Fibroblast of pulmonary artery (primary cell): ENCODE measurements at regions not wholly inside any gene's neighbourhood (a gene's known extent, or its start where the extent isn't known, plus 50 kb on each side); places are given as distances from the start of the nearest gene placed in this dataset.

Experiments used
- DNase-seq: peaks from one replicate; pipeline ENCODE4 v3.0.0-alpha.2; 2010; ENCODE audit warnings: low read depth
- H3K4me3 ChIP-seq: replicated peaks from 2 replicates; pipeline ENCODE4 v1.5.1; 2011; ENCODE audit warnings: low read depth, mild to moderate bottlenecking, control low read depth, low read length, moderate library complexity
- TF ChIP-seq, protein P1 (sequence below): IDR thresholded peaks from 2 replicates; pipeline ENCODE4 v1.5.1; 2011; ENCODE audit warnings: mild to moderate bottlenecking, control low read depth, low read length, inconsistent platforms; ENCODE audit errors: missing control alignments

GRCh38 chr3:106454497-106454896 lies 585.7 kb upstream of the CBLB start:
- no peak overlapping the region for H3K4me3 ChIP-seq
- DNase-seq: no peak
- TF ChIP-seq, protein P1, sequence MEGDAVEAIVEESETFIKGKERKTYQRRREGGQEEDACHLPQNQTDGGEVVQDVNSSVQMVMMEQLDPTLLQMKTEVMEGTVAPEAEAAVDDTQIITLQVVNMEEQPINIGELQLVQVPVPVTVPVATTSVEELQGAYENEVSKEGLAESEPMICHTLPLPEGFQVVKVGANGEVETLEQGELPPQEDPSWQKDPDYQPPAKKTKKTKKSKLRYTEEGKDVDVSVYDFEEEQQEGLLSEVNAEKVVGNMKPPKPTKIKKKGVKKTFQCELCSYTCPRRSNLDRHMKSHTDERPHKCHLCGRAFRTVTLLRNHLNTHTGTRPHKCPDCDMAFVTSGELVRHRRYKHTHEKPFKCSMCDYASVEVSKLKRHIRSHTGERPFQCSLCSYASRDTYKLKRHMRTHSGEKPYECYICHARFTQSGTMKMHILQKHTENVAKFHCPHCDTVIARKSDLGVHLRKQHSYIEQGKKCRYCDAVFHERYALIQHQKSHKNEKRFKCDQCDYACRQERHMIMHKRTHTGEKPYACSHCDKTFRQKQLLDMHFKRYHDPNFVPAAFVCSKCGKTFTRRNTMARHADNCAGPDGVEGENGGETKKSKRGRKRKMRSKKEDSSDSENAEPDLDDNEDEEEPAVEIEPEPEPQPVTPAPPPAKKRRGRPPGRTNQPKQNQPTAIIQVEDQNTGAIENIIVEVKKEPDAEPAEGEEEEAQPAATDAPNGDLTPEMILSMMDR: no peak

GRCh38 chr3:106457281-106458180 lies 588.7 kb upstream of the CBLB start:
- no peak overlapping the region for H3K4me3 ChIP-seq
- DNase-seq: peak; percentile 76
- TF ChIP-seq, protein P1: no peak

GRCh38 chr3:106458952-106459351 lies 590.1 kb upstream of the CBLB start:
- TF ChIP-seq, protein P1: no peak
- no peak for DNase-seq
- H3K4me3 ChIP-seq: no peak overlapping the region

GRCh38 chr3:106466881-106467280 lies 598.1 kb upstream of the CBLB start:
- no peak for DNase-seq
- TF ChIP-seq, protein P1: no peak
- no peak overlapping the region for H3K4me3 ChIP-seq

- DNase-seq: no peak
- no peak overlapping the region for H3K4me3 ChIP-seq
- TF ChIP-seq, protein P1: no peak
Measured at GRCh38 chr3:106473576-106474475, 605.0 kb upstream of the CBLB start.

DNA sequence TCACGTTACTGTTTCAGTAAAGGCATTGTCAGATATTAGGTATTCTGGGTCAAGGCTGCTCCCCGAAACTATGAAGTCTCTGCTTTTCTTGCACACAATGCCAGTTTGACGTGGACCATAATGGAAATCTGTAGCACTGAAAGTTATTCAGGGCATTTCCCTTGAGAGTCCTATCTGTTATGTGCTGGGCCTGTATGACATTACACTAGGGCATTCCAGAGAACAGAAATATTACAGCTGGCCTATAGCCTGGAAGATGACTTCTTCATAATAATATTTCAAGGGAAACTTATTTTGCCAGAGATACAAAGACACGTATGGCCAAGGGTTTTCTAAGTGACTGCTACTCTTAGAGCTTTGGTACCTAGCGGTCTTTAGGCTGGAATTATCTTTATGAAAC lies 613.6 kb upstream of the CBLB start:
- DNase-seq: peak; percentile 58
- H3K4me3 ChIP-seq: no peak overlapping the region
- TF ChIP-seq, protein P1: no peak
